ENCODE measurements at regions not wholly inside any gene's neighbourhood (a gene's known extent, or its start where the extent isn't known, plus 50 kb on each side); places are given as distances from the start of the nearest gene placed in this dataset.

DNA sequence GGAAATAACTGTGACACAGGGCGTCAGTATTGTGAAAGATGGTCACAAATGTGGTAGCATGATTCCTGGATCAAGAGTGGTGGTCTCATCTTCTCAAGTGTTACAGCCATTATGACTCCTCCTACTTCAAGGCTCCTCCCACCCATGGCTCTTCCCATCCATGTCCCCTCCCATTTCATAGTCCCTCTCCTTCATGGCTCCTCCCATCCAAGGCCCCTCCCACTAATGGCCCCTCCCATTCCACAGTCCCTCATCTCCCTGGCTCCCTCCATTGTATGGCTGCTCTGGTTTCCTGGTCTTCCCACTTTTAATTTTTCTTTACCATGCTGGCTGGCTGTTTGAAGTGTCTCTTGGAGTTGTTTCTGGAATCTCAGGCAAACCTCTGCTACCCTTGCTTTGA is 1375.2 kb upstream of the TMEM132C start:
- Histone ChIP-seq H3K56ac (ENCODE audit: insufficient read length, low read depth, low read length) (no peak overlapping the region), H3K4me2 (ENCODE audit: insufficient read depth, insufficient read length, low read length) (no peak overlapping the region), H3K27me3 (ENCODE audit: insufficient read depth, low read length) (no peaks in the 10 kb centered on the region), H3K79me1 (ENCODE audit: insufficient read depth, low read depth, low read length, poor library complexity, severe bottlenecking) (no peaks in the 10 kb centered on the region), H2BK20ac (ENCODE audit: low read depth, low read length, poor library complexity, severe bottlenecking) (no peak overlapping the region), H4K91ac (ENCODE audit: insufficient read length, low read depth, low read length) (no peak overlapping the region), H2BK120ac (ENCODE audit: low read depth, low read length, poor library complexity, severe bottlenecking) (no peak overlapping the region), H2BK12ac (ENCODE audit: insufficient read length, low read depth, low read length) (no peak overlapping the region), H2AFZ (ENCODE audit: low read length) (no peak overlapping the region), H3K4me1 (ENCODE audit: insufficient read depth, low read length) (no peaks in the 10 kb centered on the region), H3K9ac (ENCODE audit: extremely low read depth, insufficient read length, low read length) (no peak overlapping the region), H3K79me2 (ENCODE audit: insufficient read depth, low read length) (no peaks in the 10 kb centered on the region), H3K27ac (ENCODE audit: insufficient read length, low read depth, low read length) (no peak overlapping the region), H3K23me2 (ENCODE audit: insufficient read length, low read depth, low read length, poor library complexity, severe bottlenecking) (no peaks in the 10 kb centered on the region), H3K14ac (ENCODE audit: insufficient read depth, low read length) (no peak overlapping the region), H3K9me3 (ENCODE audit: control insufficient read depth, low read depth, low read length) (no peaks in the 10 kb centered on the region), H3K18ac (ENCODE audit: insufficient read length, low read depth, low read length) (no peak overlapping the region), H2BK5ac (ENCODE audit: insufficient read length, low read length) (no peak overlapping the region), H4K20me1 (ENCODE audit: control insufficient read depth, insufficient read depth, insufficient read length) (no peaks in the 10 kb centered on the region), H3K23ac (ENCODE audit: insufficient read length, low read depth, low read length) (no peak overlapping the region), H3K4ac (ENCODE audit: low read depth, low read length) (no peak overlapping the region), H4K8ac (replicated peaks; ENCODE audit: insufficient read length, low read depth, low read length) (no peak overlapping the region), H2AK5ac (ENCODE audit: insufficient read length, low read length) (no peak overlapping the region), H4K5ac (ENCODE audit: insufficient read length, low read depth, low read length) (no peak overlapping the region), H2BK15ac (ENCODE audit: low read depth, low read length) (no peak overlapping the region), H3T11ph (ENCODE audit: low read length) (no peak overlapping the region)
- TF ChIP-seq, protein P1, sequence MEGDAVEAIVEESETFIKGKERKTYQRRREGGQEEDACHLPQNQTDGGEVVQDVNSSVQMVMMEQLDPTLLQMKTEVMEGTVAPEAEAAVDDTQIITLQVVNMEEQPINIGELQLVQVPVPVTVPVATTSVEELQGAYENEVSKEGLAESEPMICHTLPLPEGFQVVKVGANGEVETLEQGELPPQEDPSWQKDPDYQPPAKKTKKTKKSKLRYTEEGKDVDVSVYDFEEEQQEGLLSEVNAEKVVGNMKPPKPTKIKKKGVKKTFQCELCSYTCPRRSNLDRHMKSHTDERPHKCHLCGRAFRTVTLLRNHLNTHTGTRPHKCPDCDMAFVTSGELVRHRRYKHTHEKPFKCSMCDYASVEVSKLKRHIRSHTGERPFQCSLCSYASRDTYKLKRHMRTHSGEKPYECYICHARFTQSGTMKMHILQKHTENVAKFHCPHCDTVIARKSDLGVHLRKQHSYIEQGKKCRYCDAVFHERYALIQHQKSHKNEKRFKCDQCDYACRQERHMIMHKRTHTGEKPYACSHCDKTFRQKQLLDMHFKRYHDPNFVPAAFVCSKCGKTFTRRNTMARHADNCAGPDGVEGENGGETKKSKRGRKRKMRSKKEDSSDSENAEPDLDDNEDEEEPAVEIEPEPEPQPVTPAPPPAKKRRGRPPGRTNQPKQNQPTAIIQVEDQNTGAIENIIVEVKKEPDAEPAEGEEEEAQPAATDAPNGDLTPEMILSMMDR (conservative IDR thresholded peaks at IDR 0.05): no peak
- no peak overlapping the region for H3K27ac Mint-ChIP-seq
- no CpG with 5 or more reads among the region's 1 CpG for WGBS (ENCODE audit: extremely low coverage, insufficient read length, low lambda C conversion rate)
- H3K9me3 Mint-ChIP-seq: peaks cover 0 to 3% of the 10 kb centered on the region in 2 experiments; a peak in 1 of 5 replicates
- H3K27me3 Mint-ChIP-seq (ENCODE audit: low read depth): no peaks in the 10 kb centered on the region; the same call in none of the 2 replicates
- peaks cover 0 to 5% of the 10 kb centered on the region in 2 experiments; a peak in 2 of 4 replicates for H3K4me1 Mint-ChIP-seq
- DNase-seq: peak; percentile 61
- peaks cover 0 to 4% (median 0%) of the 10 kb centered on the region in 3 experiments; a peak in 2 of 7 replicates for H3K36me3 Mint-ChIP-seq (ENCODE audit: insufficient read depth in 1 of 3, low read depth in 3 of 3)
- H3K4me3 Mint-ChIP-seq: no peak overlapping the region

Measured in H9 (cell line).